NCI-H2107 treated with DMSO at 0.1 percent for 48 hours (cell line): ENCODE measurements at regions not wholly inside any gene's neighbourhood (a gene's known extent, or its start where the extent isn't known, plus 50 kb on each side); places are given as distances from the start of the nearest gene placed in this dataset.

ENCODE experiments used
- DNase-seq: peaks from one replicate; lab custom pipeline; 2025; ENCODE audit not compliant: unreplicated experiment; lab: John Stamatoyannopoulos, UW

- DNase-seq = no peak
These were observed 70.8 kb upstream of the STARD4 start for GRCh38 chr5:111582993-111583601.

DNA sequence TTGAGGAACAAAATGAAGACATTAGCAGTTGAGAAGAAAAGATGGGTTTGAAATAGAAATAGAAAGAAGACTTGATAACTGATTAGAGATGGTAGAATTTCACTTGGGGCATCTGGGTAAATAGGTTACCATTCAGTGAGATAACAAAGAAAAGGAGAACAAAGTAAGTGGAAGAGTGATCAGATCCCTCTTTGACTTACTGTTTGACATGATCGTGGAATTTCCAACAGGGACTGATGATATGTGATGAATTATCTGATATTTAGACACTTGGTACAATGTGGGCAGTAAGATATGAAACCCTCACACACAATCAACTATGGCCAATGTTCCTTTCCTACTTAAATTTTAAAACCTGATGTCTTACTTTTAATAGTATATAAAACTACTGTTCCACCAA is 70.1 kb upstream of the STARD4 start:
- no peak for DNase-seq

- no peak for DNase-seq
These were observed 68.6 kb upstream of the STARD4 start for GRCh38 chr5:111580956-111581355.

- DNase-seq = no peak
These were observed 62.0 kb upstream of the STARD4 start for GRCh38 chr5:111574311-111574710.

DNA sequence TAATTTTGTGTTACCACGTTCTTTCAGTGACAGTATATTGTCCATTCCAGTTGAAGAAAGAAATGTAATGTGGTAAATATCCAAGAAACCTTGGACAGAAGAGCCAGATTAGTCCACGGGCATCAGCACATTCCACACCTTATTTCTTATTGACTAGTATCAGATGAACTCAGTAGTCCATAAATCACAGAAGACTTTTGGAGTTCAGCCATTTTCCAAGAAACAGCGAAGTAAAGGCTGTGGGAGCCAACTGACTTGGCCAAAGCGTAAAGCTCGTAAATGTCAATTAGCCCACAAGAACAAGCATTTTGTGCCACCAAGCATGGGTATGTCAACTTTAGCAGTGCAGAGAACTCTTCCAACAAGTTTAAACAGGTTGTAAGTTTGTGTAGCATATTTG is 60.2 kb upstream of the STARD4 start:
- no peak for DNase-seq

GRCh38 chr5:111563031-111563822 is 50.9 kb upstream of the STARD4 start:
- no peak for DNase-seq

GRCh38 chr5:111562561-111562960 is 50.2 kb upstream of the STARD4 start:
- no peak for DNase-seq
